Trophoblast cell (in vitro differentiated cells and primary cell): ENCODE measurements at regions not wholly inside any gene's neighbourhood (a gene's known extent, or its start where the extent isn't known, plus 50 kb on each side); places are given as distances from the start of the nearest gene placed in this dataset.
A peak's percentile ranks its signal among the peaks of the same experiment; 100 is the strongest.

ENCODE experiments used
- DNase-seq, 2 donors: peaks; one replicate each; pipeline ENCODE4 v3.0.0-alpha.2; 2016
- H2AFZ ChIP-seq: 2 replicates; pipeline ENCODE4 v1.6.1; 2013; ENCODE audit warnings: low read length, moderate library complexity, mild to moderate bottlenecking; ENCODE audit not compliant: insufficient read depth, poor library complexity
- H2AK5ac ChIP-seq: 2 replicates; pipeline ENCODE4 v1.6.1; 2013; ENCODE audit warnings: mild to moderate bottlenecking, low read length
- H2BK120ac ChIP-seq: 2 replicates; pipeline ENCODE4 v1.6.1; 2013; ENCODE audit warnings: low read length, mild to moderate bottlenecking, moderate library complexity; ENCODE audit not compliant: insufficient read depth, poor library complexity
- H2BK12ac ChIP-seq: 2 replicates; pipeline ENCODE4 v1.6.1; 2013; ENCODE audit warnings: mild to moderate bottlenecking, low read length, moderate library complexity
- H2BK5ac ChIP-seq: 2 replicates; pipeline ENCODE4 v1.6.1; 2013; ENCODE audit warnings: low read length, low read depth, moderate library complexity, mild to moderate bottlenecking; ENCODE audit not compliant: poor library complexity
- H3K14ac ChIP-seq: 2 replicates; pipeline ENCODE4 v1.6.1; 2013; ENCODE audit warnings: mild to moderate bottlenecking, low read length
- H3K18ac ChIP-seq: 2 replicates; pipeline ENCODE4 v1.6.1; 2013; ENCODE audit warnings: mild to moderate bottlenecking, low read length
- H3K23ac ChIP-seq: 2 replicates; pipeline ENCODE4 v1.6.1; 2013; ENCODE audit warnings: low read length
- H3K27ac ChIP-seq: 2 replicates; pipeline ENCODE4 v1.5.1; 2013; ENCODE audit warnings: low read depth, mild to moderate bottlenecking, inconsistent platforms, low read length, moderate library complexity
- H3K27me3 ChIP-seq: 2 replicates; pipeline ENCODE4 v1.6.1; 2013; ENCODE audit warnings: inconsistent platforms, mild to moderate bottlenecking, low read length, moderate library complexity; ENCODE audit not compliant: insufficient read depth
- H3K36me3 ChIP-seq, 2 experiments: 1 replicate in 1 of 2; 2 replicates in 1 of 2; pipeline ENCODE4 v1.6.1; 2013; ENCODE audit warnings: low read length in 2 of 2, mild to moderate bottlenecking in 2 of 2, moderate library complexity in 1 of 2; ENCODE audit not compliant: insufficient read depth in 2 of 2, control insufficient read depth in 1 of 2
- H3K4ac ChIP-seq: 2 replicates; pipeline ENCODE4 v1.6.1; 2013; ENCODE audit warnings: low read depth, mild to moderate bottlenecking, low read length, moderate library complexity
- H3K4me1 ChIP-seq, 2 experiments: 1 replicate in 1 of 2; 2 replicates in 1 of 2; pipeline ENCODE4 v1.6.1; 2013; ENCODE audit warnings: low read length in 2 of 2, mild to moderate bottlenecking in 2 of 2, moderate library complexity in 1 of 2; ENCODE audit not compliant: insufficient read depth in 2 of 2, control insufficient read depth in 1 of 2
- H3K4me2 ChIP-seq: 2 replicates; pipeline ENCODE4 v1.6.1; 2013; ENCODE audit warnings: inconsistent platforms, mild to moderate bottlenecking, low read length, moderate library complexity
- H3K4me3 ChIP-seq: 2 replicates; pipeline ENCODE4 v1.5.1; 2013; ENCODE audit warnings: mild to moderate bottlenecking, low read depth, low read length, inconsistent platforms
- H3K79me1 ChIP-seq: one replicate; pipeline ENCODE4 v1.6.1; 2013; ENCODE audit warnings: low read length
- H3K79me2 ChIP-seq: 2 replicates; pipeline ENCODE4 v1.6.1; 2013; ENCODE audit warnings: low read length, mild to moderate bottlenecking; ENCODE audit not compliant: control insufficient read depth, insufficient read depth, poor library complexity
- H3K9ac ChIP-seq: 2 replicates; pipeline ENCODE4 v1.6.1; 2013; ENCODE audit warnings: mild to moderate bottlenecking, low read length
- H3K9me3 ChIP-seq: 2 replicates; pipeline ENCODE4 v1.6.1; 2013; ENCODE audit warnings: low read depth, mild to moderate bottlenecking, control low read depth, inconsistent platforms, low read length; ENCODE audit not compliant: insufficient read depth
- H4K12ac ChIP-seq: 2 replicates; pipeline ENCODE4 v1.6.1; 2013; ENCODE audit warnings: low read depth, mild to moderate bottlenecking, low read length, moderate library complexity
- H4K8ac ChIP-seq: 2 replicates; pipeline ENCODE4 v1.6.1; 2013; ENCODE audit warnings: low read depth, mild to moderate bottlenecking, low read length, moderate library complexity
- H4K91ac ChIP-seq: one replicate; pipeline ENCODE4 v1.6.1; 2013; ENCODE audit warnings: low read depth, mild to moderate bottlenecking, low read length, moderate library complexity
- WGBS: extraction: QIAGEN DNeasy Blood & Tissue Kit; methylation state at CpG from one replicate; pipeline ENCODE4 v1.1.7; 2013; ENCODE audit warnings: missing lambda C conversion rate; ENCODE audit not compliant: insufficient read length, insufficient coverage; ENCODE audit errors: extremely low coverage; 5-methylcytosine and 5-hydroxymethylcytosine counted together

- Histone ChIP-seq H2BK12ac (no peak overlapping the region), H4K91ac (no peak overlapping the region), H4K8ac (no peak overlapping the region), H3K4me3 (no peak overlapping the region), H2BK5ac (no peak overlapping the region), H2AK5ac (no peak overlapping the region), H3K27me3 (no peaks in the 10 kb centered on the region), H4K12ac (no peak overlapping the region), H3K27ac (no peak overlapping the region), H3K36me3 (no peaks in the 10 kb centered on the region), H2AFZ (no peak overlapping the region), H3K23ac (no peak overlapping the region), H3K18ac (no peak overlapping the region), H3K4ac (no peak overlapping the region), H3K4me1 (peaks cover 0 to 3% of the 10 kb centered on the region in 2 experiments), H3K79me1 (no peaks in the 10 kb centered on the region), H3K79me2 (no peaks in the 10 kb centered on the region), H3K9me3 (no peaks in the 10 kb centered on the region), H2BK120ac (no peak overlapping the region), H3K9ac (no peak overlapping the region), H3K14ac (no peak overlapping the region), H3K4me2 (no peak overlapping the region)
- no peak for DNase-seq
- no CpG with 5 or more reads among the region's 3 CpGs for WGBS
Measured at GRCh38 chr3:99503350-99503749, 135.0 kb upstream of the COL8A1 start.

GRCh38 chr3:99502871-99503270 lies 135.5 kb upstream of the COL8A1 start:
- H3K23ac ChIP-seq = no peak overlapping the region
- no peak overlapping the region for H4K8ac ChIP-seq
- H3K27me3 ChIP-seq = no peaks in the 10 kb centered on the region
- H3K36me3 ChIP-seq = no peaks in the 10 kb centered on the region
- no peak overlapping the region for H2BK12ac ChIP-seq
- H3K79me1 ChIP-seq = no peaks in the 10 kb centered on the region
- H3K18ac ChIP-seq = no peak overlapping the region
- no peak overlapping the region for H3K27ac ChIP-seq
- no peak overlapping the region for H3K9ac ChIP-seq
- H3K4me3 ChIP-seq = no peak overlapping the region
- no peak overlapping the region for H2BK120ac ChIP-seq
- H3K79me2 ChIP-seq = no peaks in the 10 kb centered on the region
- no peak overlapping the region for H2AK5ac ChIP-seq
- no peak overlapping the region for H3K14ac ChIP-seq
- no peak overlapping the region for H2AFZ ChIP-seq
- peaks cover 0 to 6% of the 10 kb centered on the region in 2 experiments for H3K4me1 ChIP-seq
- no peaks in the 10 kb centered on the region for H3K9me3 ChIP-seq
- H4K91ac ChIP-seq = no peak overlapping the region
- no peak for DNase-seq
- H3K4me2 ChIP-seq = no peak overlapping the region
- no peak overlapping the region for H2BK5ac ChIP-seq
- no CpG with 5 or more reads among the region's 1 CpG for WGBS
- H3K4ac ChIP-seq = no peak overlapping the region
- H4K12ac ChIP-seq = no peak overlapping the region

- H3K9me3 ChIP-seq = no peaks in the 10 kb centered on the region
- H3K36me3 ChIP-seq = no peaks in the 10 kb centered on the region
- H2AK5ac ChIP-seq = no peak overlapping the region
- no peak overlapping the region for H3K4me2 ChIP-seq
- no peak overlapping the region for H2BK12ac ChIP-seq
- H3K14ac ChIP-seq = no peak overlapping the region
- no peak overlapping the region for H3K9ac ChIP-seq
- H3K18ac ChIP-seq = no peak overlapping the region
- H3K79me1 ChIP-seq = no peaks in the 10 kb centered on the region
- H3K4ac ChIP-seq = no peak overlapping the region
- no CpG with 5 or more reads among the region's 5 CpGs for WGBS
- H2BK5ac ChIP-seq = no peak overlapping the region
- no peak overlapping the region for H4K91ac ChIP-seq
- H3K4me1 ChIP-seq = peaks cover 0 to 6% of the 10 kb centered on the region in 2 experiments
- no peak overlapping the region for H3K4me3 ChIP-seq
- H4K12ac ChIP-seq = no peak overlapping the region
- no peak overlapping the region for H2BK120ac ChIP-seq
- no peaks in the 10 kb centered on the region for H3K27me3 ChIP-seq
- H3K27ac ChIP-seq = no peak overlapping the region
- no peak overlapping the region for H2AFZ ChIP-seq
- H4K8ac ChIP-seq = no peak overlapping the region
- DNase-seq = no peak
- no peaks in the 10 kb centered on the region for H3K79me2 ChIP-seq
- H3K23ac ChIP-seq = no peak overlapping the region
Measured at GRCh38 chr3:99500485-99500884, 137.9 kb upstream of the COL8A1 start.

GRCh38 chr3:99499235-99500158 lies 138.9 kb upstream of the COL8A1 start:
- H3K4me2 ChIP-seq = no peak overlapping the region
- no peak overlapping the region for H3K4ac ChIP-seq
- no peaks in the 10 kb centered on the region for H3K9me3 ChIP-seq
- no CpG with 5 or more reads among the region's 4 CpGs for WGBS
- no peak overlapping the region for H2BK12ac ChIP-seq
- no peak overlapping the region for H3K14ac ChIP-seq
- H2BK120ac ChIP-seq = no peak overlapping the region
- no peak overlapping the region for H3K23ac ChIP-seq
- no peak overlapping the region for H4K91ac ChIP-seq
- H3K27me3 ChIP-seq = no peaks in the 10 kb centered on the region
- H2AFZ ChIP-seq = no peak overlapping the region
- no peaks in the 10 kb centered on the region for H3K79me1 ChIP-seq
- no peak overlapping the region for H4K12ac ChIP-seq
- no peak overlapping the region for H2AK5ac ChIP-seq
- no peak overlapping the region for H2BK5ac ChIP-seq
- no peak overlapping the region for H3K4me3 ChIP-seq
- no peaks in the 10 kb centered on the region for H3K79me2 ChIP-seq
- H3K36me3 ChIP-seq = no peaks in the 10 kb centered on the region
- no peak overlapping the region for H4K8ac ChIP-seq
- no peak overlapping the region for H3K18ac ChIP-seq
- no peak overlapping the region for H3K9ac ChIP-seq
- DNase-seq = peak; percentile 34 to 75
- no peak overlapping the region for H3K27ac ChIP-seq
- peaks cover 0 to 6% of the 10 kb centered on the region in 2 experiments for H3K4me1 ChIP-seq
